Limb (tissue), 2 donors: ENCODE measurements at regions not wholly inside any gene's neighbourhood (a gene's known extent, or its start where the extent isn't known, plus 50 kb on each side); places are given as distances from the start of the nearest gene placed in this dataset.

Experiments used
- DNase-seq, 2 donors: peaks; one replicate each; pipeline ENCODE4 v3.0.0-alpha.2; 2016; ENCODE audit errors: extremely low spot score in 2 of 2

- DNase-seq, result no peak
Observed at GRCh38 chr5:33238826-33239695, 201.7 kb upstream of the TARS1 start.

- no peak for DNase-seq
Observed at GRCh38 chr5:33240558-33240957, 200.2 kb upstream of the TARS1 start.

GRCh38 chr5:33241802-33242201 is 199.0 kb upstream of the TARS1 start:
- no peak for DNase-seq

- no peak for DNase-seq
Observed at GRCh38 chr5:33242277-33242676, 198.5 kb upstream of the TARS1 start.

- no peak for DNase-seq
Observed at GRCh38 chr5:33244441-33245150, 196.2 kb upstream of the TARS1 start.

GRCh38 chr5:33254579-33254978 is 186.2 kb upstream of the TARS1 start:
- DNase-seq, result no peak

- DNase-seq, result peak in 1 of 2 donors; percentile 81
Observed at GRCh38 chr5:33257807-33258429, 182.8 kb upstream of the TARS1 start.

GRCh38 chr5:33258553-33258952 is 182.2 kb upstream of the TARS1 start:
- no peak for DNase-seq

GRCh38 chr5:33260098-33260497 is 180.7 kb upstream of the TARS1 start:
- DNase-seq, result no peak

GRCh38 chr5:33261305-33261704 is 179.5 kb upstream of the TARS1 start:
- no peak for DNase-seq

- no peak for DNase-seq
Observed at GRCh38 chr5:33261747-33262146, 179.0 kb upstream of the TARS1 start.

GRCh38 chr5:33267801-33268200 is 173.0 kb upstream of the TARS1 start:
- DNase-seq, result peak in 1 of 2 donors; percentile 9

- no peak for DNase-seq
Observed at GRCh38 chr5:33268374-33268773, 172.4 kb upstream of the TARS1 start.

- DNase-seq, result no peak
Observed at GRCh38 chr5:33270671-33271070, 170.1 kb upstream of the TARS1 start.

- DNase-seq, result no peak
Observed at GRCh38 chr5:33271606-33272005, 169.2 kb upstream of the TARS1 start.

- no peak for DNase-seq
Observed at GRCh38 chr5:33272288-33272687, 168.5 kb upstream of the TARS1 start.

GRCh38 chr5:33273985-33274384 is 166.8 kb upstream of the TARS1 start:
- DNase-seq, result no peak

- DNase-seq, result no peak
Observed at GRCh38 chr5:33275391-33275790, 165.4 kb upstream of the TARS1 start.

- DNase-seq, result no peak
Observed at GRCh38 chr5:33275921-33276627, 164.7 kb upstream of the TARS1 start.

- DNase-seq, result no peak
Observed at GRCh38 chr5:33276628-33276950, 164.2 kb upstream of the TARS1 start.

GRCh38 chr5:33277061-33277650 is 163.6 kb upstream of the TARS1 start:
- DNase-seq, result no peak
